ENCODE measurements at regions not wholly inside any gene's neighbourhood (a gene's known extent, or its start where the extent isn't known, plus 50 kb on each side); places are given as distances from the start of the nearest gene placed in this dataset.
"Not testable (repeated sequence)": the region's sequence is repeated elsewhere in the genome, so short reads cannot be mapped to it uniquely, and the experiment has no call there.

DNA sequence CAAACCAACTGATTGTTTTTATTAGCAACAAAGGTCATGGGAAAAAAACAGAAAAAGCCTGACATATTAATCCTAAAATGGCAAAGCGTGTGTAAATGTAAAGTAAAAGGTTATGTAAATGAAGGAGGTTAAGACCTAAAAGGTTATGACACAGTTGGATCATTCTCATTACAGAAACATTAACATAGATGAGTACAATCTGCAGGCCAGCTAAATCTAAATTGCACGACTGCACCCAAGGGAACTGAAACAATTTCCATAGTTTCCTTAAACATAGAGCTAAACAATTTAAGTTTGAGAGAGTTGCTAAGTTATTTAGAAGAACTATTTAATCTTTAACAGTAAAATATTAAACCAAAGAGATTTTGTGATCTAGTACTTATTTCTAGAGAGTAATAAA is 151.6 kb upstream of the UBE2E3 start:
- Mint-ChIP-seq H3K27me3 (ENCODE audit: insufficient read depth) (no peaks in the 10 kb centered on the region), H3K36me3 (ENCODE audit: low read depth) (no peaks in the 10 kb centered on the region), H3K4me3 (no peak overlapping the region), H3K4me1 (no peaks in the 10 kb centered on the region), H3K27ac (no peak overlapping the region), H3K9me3 (peaks cover 7% of the 10 kb centered on the region)
- H3K36me3 ChIP-seq (ENCODE audit: control insufficient read depth, insufficient read depth, low read length), result no peaks in the 10 kb centered on the region
- H3K27ac ChIP-seq (ENCODE audit: low read depth, low read length), result no peak overlapping the region
- TF ChIP-seq, protein P1, sequence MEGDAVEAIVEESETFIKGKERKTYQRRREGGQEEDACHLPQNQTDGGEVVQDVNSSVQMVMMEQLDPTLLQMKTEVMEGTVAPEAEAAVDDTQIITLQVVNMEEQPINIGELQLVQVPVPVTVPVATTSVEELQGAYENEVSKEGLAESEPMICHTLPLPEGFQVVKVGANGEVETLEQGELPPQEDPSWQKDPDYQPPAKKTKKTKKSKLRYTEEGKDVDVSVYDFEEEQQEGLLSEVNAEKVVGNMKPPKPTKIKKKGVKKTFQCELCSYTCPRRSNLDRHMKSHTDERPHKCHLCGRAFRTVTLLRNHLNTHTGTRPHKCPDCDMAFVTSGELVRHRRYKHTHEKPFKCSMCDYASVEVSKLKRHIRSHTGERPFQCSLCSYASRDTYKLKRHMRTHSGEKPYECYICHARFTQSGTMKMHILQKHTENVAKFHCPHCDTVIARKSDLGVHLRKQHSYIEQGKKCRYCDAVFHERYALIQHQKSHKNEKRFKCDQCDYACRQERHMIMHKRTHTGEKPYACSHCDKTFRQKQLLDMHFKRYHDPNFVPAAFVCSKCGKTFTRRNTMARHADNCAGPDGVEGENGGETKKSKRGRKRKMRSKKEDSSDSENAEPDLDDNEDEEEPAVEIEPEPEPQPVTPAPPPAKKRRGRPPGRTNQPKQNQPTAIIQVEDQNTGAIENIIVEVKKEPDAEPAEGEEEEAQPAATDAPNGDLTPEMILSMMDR (conservative IDR thresholded peaks at IDR 0.05), result no peak
- H3K4me1 ChIP-seq (ENCODE audit: control insufficient read depth, insufficient read depth, low read length), result no peaks in the 10 kb centered on the region
- WGBS, 2 experiments (ENCODE audit: insufficient coverage in 1 of 2, insufficient read length in 1 of 2), result 96% methylated on average over 2 of the region's 2 CpGs; no CpG with 5 or more reads in 1 of the 2 experiments
- no peaks in the 10 kb centered on the region for H3K27me3 ChIP-seq (ENCODE audit: control insufficient read depth, insufficient read depth, low read length, poor library complexity, severe bottlenecking)
- no peak for DNase-seq
- H3K9ac ChIP-seq (ENCODE audit: extremely low read depth, low read length, poor library complexity, severe bottlenecking), result no peak overlapping the region
- H3K4me3 ChIP-seq (ENCODE audit: low read length), result no peak overlapping the region
- no peaks in the 10 kb centered on the region for H3K9me3 ChIP-seq (ENCODE audit: control insufficient read depth, low read length)

DNA sequence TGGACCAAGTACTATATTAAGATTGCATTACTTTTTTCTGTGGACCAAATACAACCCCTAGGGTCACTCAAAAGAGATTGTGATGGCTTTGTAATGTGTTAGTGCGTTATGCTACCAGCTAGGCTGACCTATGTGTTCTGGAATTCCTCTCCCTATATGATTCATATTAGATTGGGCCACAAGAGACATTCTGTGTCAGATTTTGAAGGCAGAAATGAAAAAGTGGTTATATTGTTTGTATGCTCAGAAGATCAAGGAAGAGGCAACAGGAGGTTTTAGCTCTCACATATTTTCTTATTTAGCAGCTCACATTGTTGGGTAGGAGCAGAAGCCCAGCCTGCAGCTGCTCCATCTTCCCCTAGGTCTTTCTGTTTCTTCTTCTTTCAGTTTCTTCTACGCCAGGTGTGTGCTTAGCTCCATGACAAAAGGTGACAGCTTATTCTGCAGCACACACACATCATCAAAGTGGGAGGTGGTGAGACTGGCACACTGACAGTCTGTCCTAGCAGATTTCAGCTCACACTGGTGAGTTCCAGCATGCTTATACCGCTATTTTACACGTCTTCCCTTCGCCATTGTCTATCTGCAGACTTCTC is 156.8 kb upstream of the UBE2E3 start:
- Histone ChIP-seq H3K27ac (ENCODE audit: low read depth, low read length) (no peak overlapping the region), H3K4me3 (ENCODE audit: low read length) (no peak overlapping the region), H3K4me1 (ENCODE audit: control insufficient read depth, insufficient read depth, low read length) (no peaks in the 10 kb centered on the region), H3K9ac (ENCODE audit: extremely low read depth, low read length, poor library complexity, severe bottlenecking) (no peak overlapping the region), H3K27me3 (ENCODE audit: control insufficient read depth, insufficient read depth, low read length, poor library complexity, severe bottlenecking) (no peaks in the 10 kb centered on the region), H3K9me3 (ENCODE audit: control insufficient read depth, low read length) (no peaks in the 10 kb centered on the region), H3K36me3 (ENCODE audit: control insufficient read depth, insufficient read depth, low read length) (no peaks in the 10 kb centered on the region)
- no peaks in the 10 kb centered on the region for H3K9me3 Mint-ChIP-seq
- TF ChIP-seq, protein P1 (conservative IDR thresholded peaks at IDR 0.05), result no peak
- no peak for DNase-seq
- H3K27me3 Mint-ChIP-seq (ENCODE audit: insufficient read depth), result no peaks in the 10 kb centered on the region
- WGBS, 2 experiments (ENCODE audit: insufficient coverage in 1 of 2, insufficient read length in 1 of 2), result 92 to 93% methylated on average over 2 to 5 of the region's 5 CpGs
- no peaks in the 10 kb centered on the region for H3K36me3 Mint-ChIP-seq (ENCODE audit: low read depth)
- H3K4me1 Mint-ChIP-seq, result no peaks in the 10 kb centered on the region
- H3K4me3 Mint-ChIP-seq, result no peak overlapping the region
- H3K27ac Mint-ChIP-seq, result no peak overlapping the region

DNA sequence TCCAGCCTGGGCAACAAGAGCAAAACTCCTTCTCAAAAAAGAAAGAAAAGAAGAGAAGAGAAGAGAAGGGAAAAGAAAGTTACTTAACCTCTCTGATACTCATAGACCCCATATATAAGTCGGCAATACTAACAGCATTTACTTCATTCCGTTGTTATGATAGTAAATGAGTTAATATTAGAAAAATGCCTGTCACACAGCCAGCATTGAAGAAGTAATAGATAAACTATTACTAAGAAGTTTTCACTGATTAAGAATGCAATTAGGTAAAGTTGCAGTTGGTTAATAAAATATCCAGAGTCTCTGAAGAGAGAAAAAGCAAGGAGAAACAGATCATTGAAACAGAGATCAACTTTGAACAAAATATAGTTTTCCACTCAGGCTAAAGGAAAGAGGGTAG is 161.3 kb upstream of the UBE2E3 start:
- H3K9me3 Mint-ChIP-seq, result peaks cover 10% of the 10 kb centered on the region
- H3K27ac ChIP-seq (ENCODE audit: low read depth, low read length), result no peak overlapping the region
- H3K36me3 Mint-ChIP-seq (ENCODE audit: low read depth), result no peaks in the 10 kb centered on the region
- H3K9me3 ChIP-seq (ENCODE audit: control insufficient read depth, low read length), result peaks cover 4% of the 10 kb centered on the region
- H3K4me3 Mint-ChIP-seq, result no peak overlapping the region
- TF ChIP-seq, protein P1 (conservative IDR thresholded peaks at IDR 0.05), result no peak
- H3K4me1 Mint-ChIP-seq, result no peaks in the 10 kb centered on the region
- no peaks in the 10 kb centered on the region for H3K4me1 ChIP-seq (ENCODE audit: control insufficient read depth, insufficient read depth, low read length)
- 92% methylated on average over 2 of the region's 2 CpGs; no CpG with 5 or more reads in 1 of the 2 experiments for WGBS, 2 experiments (ENCODE audit: insufficient coverage in 1 of 2, insufficient read length in 1 of 2)
- no peak overlapping the region for H3K9ac ChIP-seq (ENCODE audit: extremely low read depth, low read length, poor library complexity, severe bottlenecking)
- no peak overlapping the region for H3K4me3 ChIP-seq (ENCODE audit: low read length)
- no peaks in the 10 kb centered on the region for H3K36me3 ChIP-seq (ENCODE audit: control insufficient read depth, insufficient read depth, low read length)
- no peak for DNase-seq
- H3K27me3 ChIP-seq (ENCODE audit: control insufficient read depth, insufficient read depth, low read length, poor library complexity, severe bottlenecking), result no peaks in the 10 kb centered on the region
- no peak overlapping the region for H3K27ac Mint-ChIP-seq
- H3K27me3 Mint-ChIP-seq (ENCODE audit: insufficient read depth), result no peaks in the 10 kb centered on the region

DNA sequence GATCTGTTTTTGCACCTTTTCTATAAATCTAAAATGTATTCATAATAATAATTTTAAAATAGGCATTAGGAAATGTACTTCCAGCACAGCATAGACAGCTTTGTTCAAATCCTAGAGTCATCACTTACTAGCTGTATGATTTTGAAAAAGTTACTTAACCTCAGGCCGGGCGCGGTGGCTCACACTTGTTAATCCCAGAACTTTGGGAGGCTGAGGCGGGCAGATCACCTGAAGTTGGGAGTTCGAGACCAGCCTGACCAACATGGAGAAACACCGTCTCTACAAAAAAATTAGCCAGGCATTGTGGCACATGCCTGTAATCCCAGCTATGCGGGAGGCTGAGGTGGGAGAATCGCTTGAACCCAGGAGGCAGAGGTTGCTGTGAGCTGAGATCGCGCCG is 161.7 kb upstream of the UBE2E3 start:
- H3K27me3 Mint-ChIP-seq (ENCODE audit: insufficient read depth); H3K4me3 Mint-ChIP-seq; H3K4me1 Mint-ChIP-seq; H3K9ac ChIP-seq (ENCODE audit: extremely low read depth, low read length, poor library complexity, severe bottlenecking); H3K9me3 ChIP-seq (ENCODE audit: control insufficient read depth, low read length); DNase-seq; H3K36me3 Mint-ChIP-seq (ENCODE audit: low read depth); H3K4me1 ChIP-seq (ENCODE audit: control insufficient read depth, insufficient read depth, low read length); H3K27ac Mint-ChIP-seq; H3K36me3 ChIP-seq (ENCODE audit: control insufficient read depth, insufficient read depth, low read length); H3K4me3 ChIP-seq (ENCODE audit: low read length); H3K9me3 Mint-ChIP-seq; H3K27ac ChIP-seq (ENCODE audit: low read depth, low read length); H3K27me3 ChIP-seq (ENCODE audit: control insufficient read depth, insufficient read depth, low read length, poor library complexity, severe bottlenecking): not testable (repeated sequence)
- 90 to 93% methylated on average over 7 to 11 of the region's 11 CpGs for WGBS, 2 experiments (ENCODE audit: insufficient coverage in 1 of 2, insufficient read length in 1 of 2)
